ENCODE measurements at regions not wholly inside any gene's neighbourhood (a gene's known extent, or its start where the extent isn't known, plus 50 kb on each side); places are given as distances from the start of the nearest gene placed in this dataset.

GRCh38 chr1:184141361-184141880 is 89.9 kb downstream of the TSEN15 start:
- no peak for DNase-seq (ENCODE audit: low read depth in 4 of 4, low spot score in 2 of 4)

GRCh38 chr1:184143449-184143848 is 91.9 kb downstream of the TSEN15 start:
- no peak for DNase-seq (ENCODE audit: low read depth in 4 of 4, low spot score in 2 of 4)

GRCh38 chr1:184145083-184145482 is 93.6 kb downstream of the TSEN15 start:
- DNase-seq (ENCODE audit: low read depth in 4 of 4, low spot score in 2 of 4): no peak

GRCh38 chr1:184146202-184146601 is 94.7 kb downstream of the TSEN15 start:
- no peak for DNase-seq (ENCODE audit: low read depth in 4 of 4, low spot score in 2 of 4)

- DNase-seq (ENCODE audit: low read depth in 4 of 4, low spot score in 2 of 4): no peak
These were observed 99.4 kb downstream of the TSEN15 start for GRCh38 chr1:184150776-184151531.

GRCh38 chr1:184152434-184152898 is 100.9 kb downstream of the TSEN15 start:
- peak in 1 of 4 donors; percentile 36 for DNase-seq (ENCODE audit: low read depth in 4 of 4, low spot score in 2 of 4)

- DNase-seq (ENCODE audit: low read depth in 4 of 4, low spot score in 2 of 4): no peak
These were observed 101.4 kb downstream of the TSEN15 start for GRCh38 chr1:184152974-184153373.

- DNase-seq (ENCODE audit: low read depth in 4 of 4, low spot score in 2 of 4): no peak
These were observed 102.2 kb downstream of the TSEN15 start for GRCh38 chr1:184153731-184154130.

- no peak for DNase-seq (ENCODE audit: low read depth in 4 of 4, low spot score in 2 of 4)
These were observed 105.2 kb downstream of the TSEN15 start for GRCh38 chr1:184156521-184157393.

- no peak for DNase-seq (ENCODE audit: low read depth in 4 of 4, low spot score in 2 of 4)
These were observed 105.8 kb downstream of the TSEN15 start for GRCh38 chr1:184157394-184157742.

- DNase-seq (ENCODE audit: low read depth in 4 of 4, low spot score in 2 of 4): no peak
These were observed 107.6 kb downstream of the TSEN15 start for GRCh38 chr1:184158896-184159681.

- no peak for DNase-seq (ENCODE audit: low read depth in 4 of 4, low spot score in 2 of 4)
These were observed 108.7 kb downstream of the TSEN15 start for GRCh38 chr1:184160236-184160635.

GRCh38 chr1:184161071-184161698 is 109.7 kb downstream of the TSEN15 start:
- DNase-seq (ENCODE audit: low read depth in 4 of 4, low spot score in 2 of 4): no peak

GRCh38 chr1:184162281-184162680 is 110.8 kb downstream of the TSEN15 start:
- DNase-seq (ENCODE audit: low read depth in 4 of 4, low spot score in 2 of 4): no peak

- DNase-seq (ENCODE audit: low read depth in 4 of 4, low spot score in 2 of 4): no peak
These were observed 112.3 kb downstream of the TSEN15 start for GRCh38 chr1:184163674-184164465.

- DNase-seq (ENCODE audit: low read depth in 4 of 4, low spot score in 2 of 4): no peak
These were observed 113.0 kb downstream of the TSEN15 start for GRCh38 chr1:184164536-184164935.

- no peak for DNase-seq (ENCODE audit: low read depth in 4 of 4, low spot score in 2 of 4)
These were observed 115.0 kb downstream of the TSEN15 start for GRCh38 chr1:184166485-184166884.

- no peak for DNase-seq (ENCODE audit: low read depth in 4 of 4, low spot score in 2 of 4)
These were observed 115.8 kb downstream of the TSEN15 start for GRCh38 chr1:184167352-184167751.

- no peak for DNase-seq (ENCODE audit: low read depth in 4 of 4, low spot score in 2 of 4)
These were observed 119.2 kb downstream of the TSEN15 start for GRCh38 chr1:184170719-184171118.

All from left renal cortex interstitium (tissue), 4 donors.